ENCODE measurements at regions not wholly inside any gene's neighbourhood (a gene's known extent, or its start where the extent isn't known, plus 50 kb on each side); places are given as distances from the start of the nearest gene placed in this dataset.

DNA sequence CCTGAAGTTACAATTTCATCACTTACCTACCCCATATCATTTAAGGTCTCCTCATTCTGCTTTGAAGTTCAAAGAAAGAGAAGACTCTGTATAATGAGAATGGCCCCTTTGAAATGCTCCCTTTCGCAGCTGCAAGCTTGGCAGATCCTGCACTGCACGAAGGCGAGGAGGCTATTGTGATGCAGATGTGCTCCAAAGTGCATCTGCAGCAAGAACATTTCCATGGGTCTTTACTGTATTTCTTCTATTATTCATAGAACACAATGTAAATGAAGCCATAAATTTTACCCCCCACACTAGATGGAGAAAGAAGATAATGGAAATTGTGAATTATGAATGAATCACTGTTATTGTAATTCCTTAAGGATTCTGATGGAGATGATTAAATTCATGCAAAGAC is 178.7 kb downstream of the CHD9NB start:
- no peak for DNase-seq (ENCODE audit: low spot score)

DNA sequence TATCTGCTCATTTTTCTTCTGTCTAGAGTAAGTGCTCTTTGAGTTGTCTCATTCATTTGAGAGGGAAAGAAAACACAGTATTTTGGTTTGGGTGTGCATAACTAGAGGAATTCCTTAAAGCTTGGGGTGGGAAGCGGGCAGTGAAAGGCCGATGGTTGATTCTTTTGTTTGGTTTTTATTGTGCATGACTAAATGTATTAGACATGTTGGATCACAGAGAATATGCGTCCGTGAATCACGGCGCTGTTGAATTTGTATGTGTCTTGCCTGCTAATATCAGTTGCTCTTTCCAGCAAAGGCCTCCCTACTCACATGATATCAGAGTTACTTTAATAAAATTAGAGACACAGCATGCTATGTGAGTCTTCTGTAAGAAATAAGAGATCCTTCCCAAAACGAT is 180.0 kb downstream of the CHD9NB start:
- DNase-seq (ENCODE audit: low spot score) = no peak

DNA sequence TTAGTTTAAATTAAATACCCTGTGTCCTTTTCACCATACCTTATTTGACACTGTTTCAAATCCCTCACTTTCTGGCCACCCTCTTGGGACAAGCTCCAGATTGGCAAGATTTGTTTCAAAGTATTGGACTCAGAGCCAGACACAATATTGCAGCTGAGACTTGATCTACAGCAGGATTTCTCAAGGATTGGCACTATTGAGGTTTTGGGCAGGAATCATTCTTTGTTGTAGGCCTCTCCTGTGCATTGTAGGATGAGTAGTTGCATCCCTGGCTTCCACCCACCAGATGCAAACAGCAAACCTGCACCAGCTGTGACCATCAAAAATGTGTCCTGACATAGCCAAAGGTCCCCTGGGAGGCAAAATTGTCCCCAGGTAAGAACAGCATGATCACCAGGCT is 181.2 kb downstream of the CHD9NB start:
- DNase-seq (ENCODE audit: low spot score) = no peak

DNA sequence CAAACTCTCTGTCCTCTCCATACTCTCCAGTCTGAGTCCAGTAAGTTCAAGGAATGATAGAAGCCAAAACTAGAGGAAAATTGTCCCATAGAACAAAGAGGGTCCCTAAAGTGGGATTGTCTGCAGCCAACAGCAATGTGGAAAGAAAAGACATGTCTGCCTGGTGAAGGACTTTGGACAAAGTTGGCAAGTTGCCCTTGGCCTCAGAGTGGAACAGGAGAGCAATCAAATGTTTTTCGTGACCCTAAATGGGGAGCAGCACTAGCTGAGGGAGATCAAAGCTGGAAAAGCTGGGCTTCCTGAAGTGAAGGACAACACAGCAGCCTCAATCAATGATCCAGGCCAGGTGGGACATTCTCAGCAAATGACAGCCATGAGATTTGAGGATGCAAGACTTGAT is 183.5 kb downstream of the CHD9NB start:
- DNase-seq (ENCODE audit: low spot score) = no peak

DNA sequence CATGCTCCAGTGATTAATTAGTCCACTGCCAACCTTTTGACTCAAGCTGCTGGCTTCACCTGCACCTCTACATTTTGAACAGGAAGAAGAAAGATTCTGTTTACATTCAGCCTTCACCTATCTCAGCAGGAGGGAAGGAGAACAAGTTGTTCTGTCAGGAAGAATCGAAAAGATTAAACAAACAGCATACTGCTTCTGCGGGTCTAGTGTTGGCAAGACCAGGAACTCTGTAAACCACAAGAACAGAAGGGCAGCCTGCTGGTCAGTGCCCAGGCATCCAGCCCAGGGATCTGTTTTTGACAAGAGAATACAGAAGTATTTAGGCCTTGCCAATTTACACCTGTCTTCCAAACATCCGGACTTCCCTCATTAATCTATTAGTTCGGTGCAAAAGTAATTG is 189.7 kb downstream of the CHD9NB start:
- no peak for DNase-seq (ENCODE audit: low spot score)

DNA sequence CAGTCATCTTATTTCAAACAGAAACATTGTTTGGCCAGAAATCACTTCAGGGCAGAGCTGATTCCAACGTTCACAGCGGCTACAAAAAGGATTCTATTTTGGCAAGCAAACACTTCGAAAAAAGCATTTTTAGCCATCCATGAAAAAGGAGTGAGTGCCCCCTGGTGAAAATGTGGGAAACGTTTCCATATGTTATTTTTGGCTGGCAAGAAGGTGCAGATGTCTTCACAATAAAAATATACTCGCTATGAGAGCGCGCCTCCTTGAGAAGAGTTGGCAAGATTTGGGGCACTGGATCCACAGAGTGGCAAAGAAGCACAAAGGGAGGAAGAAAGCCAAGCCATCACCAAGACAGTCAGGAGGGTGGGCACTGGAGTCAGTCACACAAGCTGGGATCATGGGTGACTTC is 191.1 kb downstream of the CHD9NB start:
- DNase-seq (ENCODE audit: low spot score) = no peak

DNA sequence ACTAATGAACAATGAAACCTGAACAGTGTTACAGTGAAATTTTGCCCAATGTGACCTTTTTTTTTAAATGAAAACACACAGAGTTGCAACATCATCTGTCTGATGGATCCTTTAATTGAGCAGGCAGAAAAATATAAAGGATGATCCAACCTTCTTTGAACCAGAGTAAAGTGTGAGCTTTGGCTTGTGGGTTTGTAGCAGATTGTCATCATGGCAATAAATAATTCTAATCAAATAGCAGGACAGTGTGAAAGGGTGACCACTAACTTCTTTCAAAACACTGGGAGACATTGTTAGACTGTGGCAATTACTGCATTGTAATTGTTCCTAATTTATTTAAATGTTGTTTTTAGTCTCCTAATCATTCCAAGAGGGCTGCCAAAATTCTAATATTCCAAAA is 197.2 kb downstream of the CHD9NB start:
- DNase-seq (ENCODE audit: low spot score) = no peak

DNA sequence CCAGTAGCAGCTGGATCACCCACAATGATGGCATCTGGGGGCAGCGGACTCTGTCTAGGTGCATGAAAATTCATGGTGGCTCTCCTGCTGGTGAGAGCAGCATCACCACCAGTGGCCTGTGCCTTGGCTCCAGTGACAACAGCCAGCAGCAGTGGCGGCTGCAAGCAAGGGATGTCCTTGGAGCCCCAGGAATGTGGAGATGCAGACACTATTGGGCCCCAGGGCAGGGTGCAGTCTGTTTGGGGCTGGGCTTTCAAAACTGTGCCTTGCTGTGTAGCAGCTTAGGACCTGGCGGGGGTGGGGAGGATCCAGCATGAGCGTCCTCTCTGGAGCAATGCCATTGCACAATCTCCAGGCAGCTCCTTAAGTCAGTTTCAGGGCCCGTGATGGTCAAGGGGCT is 199.7 kb downstream of the CHD9NB start:
- no peak for DNase-seq (ENCODE audit: low spot score)

DNA sequence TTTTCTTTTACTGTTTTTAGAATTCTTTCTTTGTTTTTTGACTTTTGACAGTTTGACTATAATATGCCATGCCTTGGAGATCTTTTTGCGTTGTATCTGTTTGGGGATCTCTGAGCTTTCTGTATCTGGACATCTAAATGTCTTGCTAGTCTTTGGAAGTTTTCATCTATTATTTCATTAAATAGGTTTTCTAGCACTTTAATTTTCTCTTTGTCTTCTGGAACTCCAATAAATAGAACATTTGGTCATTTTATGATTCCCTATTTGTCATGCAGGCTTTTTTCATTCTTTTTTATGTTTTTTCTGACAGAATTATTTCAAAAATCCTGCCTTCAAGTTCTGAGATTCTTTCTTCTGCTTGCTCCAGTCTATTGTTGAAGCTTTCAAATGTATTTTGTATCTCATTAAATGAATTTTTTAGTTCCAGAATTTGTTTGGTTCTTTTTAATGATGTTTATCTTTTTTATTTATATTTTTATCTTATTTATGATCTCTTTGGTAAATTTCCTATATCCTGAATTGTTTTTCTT is 201.4 kb downstream of the CHD9NB start:
- no peak for DNase-seq (ENCODE audit: low spot score)

DNA sequence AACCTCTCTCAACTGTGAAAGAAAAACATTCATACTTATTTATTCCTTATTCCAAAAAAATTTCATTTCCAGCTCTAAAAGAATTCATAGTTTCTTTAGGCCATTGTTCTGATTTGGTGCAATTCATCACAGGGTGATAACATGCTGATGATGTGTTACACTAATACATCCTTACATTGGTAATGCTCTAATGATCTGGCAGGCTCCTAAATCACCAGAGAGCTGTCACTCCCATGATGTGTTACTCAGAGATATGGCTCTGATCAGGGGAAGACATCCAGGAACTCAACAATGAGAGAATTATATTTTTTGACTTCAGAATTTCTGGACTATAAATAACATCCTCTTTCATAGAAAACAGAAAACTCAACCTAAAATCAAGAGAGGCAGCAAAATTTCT is 209.3 kb downstream of the CHD9NB start:
- DNase-seq (ENCODE audit: low spot score) = no peak

DNA sequence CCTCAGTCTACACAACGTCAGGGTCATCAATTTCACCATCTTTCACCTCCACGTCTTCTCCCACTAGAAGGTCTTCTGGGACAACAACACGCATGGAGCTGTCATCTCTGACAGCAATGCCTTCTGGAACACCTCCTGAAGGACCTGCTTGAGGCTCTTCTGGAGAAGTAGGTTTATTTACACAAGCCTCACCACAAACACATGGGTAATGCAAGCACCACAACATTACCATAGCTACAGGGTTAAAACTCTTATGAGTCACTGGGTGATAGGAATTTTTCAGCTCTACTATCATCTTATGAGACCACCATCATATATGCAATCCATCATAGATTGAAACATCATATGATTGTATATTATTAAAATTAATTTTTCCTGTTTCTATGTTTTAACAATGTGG is 215.4 kb downstream of the CHD9NB start:
- DNase-seq (ENCODE audit: low spot score) = no peak

DNA sequence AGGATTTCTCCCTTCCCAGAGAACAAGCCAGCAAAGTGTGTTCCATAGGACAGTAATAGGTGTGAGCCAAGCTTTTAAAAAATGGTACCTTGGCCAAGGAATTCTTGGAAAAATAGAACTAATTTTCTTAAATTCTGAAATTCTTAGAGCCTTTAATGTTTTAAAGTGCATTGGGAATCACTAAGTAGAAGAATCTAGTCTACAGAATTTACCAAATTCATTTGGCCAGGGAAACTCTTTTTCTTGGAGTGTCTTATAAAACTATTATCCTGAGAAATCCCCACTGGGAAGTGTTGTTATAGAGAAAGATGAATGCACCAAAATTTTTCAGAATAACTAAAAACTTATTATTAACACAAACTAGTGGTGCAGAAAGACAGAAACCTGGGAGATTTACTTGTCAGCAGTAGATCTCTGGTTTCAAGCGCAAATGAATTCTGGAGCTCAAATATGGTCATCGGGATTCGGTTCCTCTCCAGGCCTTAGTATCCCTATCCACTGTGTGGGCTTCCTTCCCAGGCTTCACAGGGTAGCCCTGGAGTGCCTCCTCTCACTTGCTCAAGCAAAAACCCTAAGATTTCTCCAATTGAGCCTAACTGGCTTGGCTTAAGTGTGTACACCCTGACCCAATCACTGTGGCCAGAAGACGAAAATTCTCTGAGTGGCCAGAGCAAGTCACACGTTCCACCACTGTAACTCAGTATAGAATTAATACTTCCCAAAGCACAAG is 217.8 kb downstream of the CHD9NB start:
- no peak for DNase-seq (ENCODE audit: low spot score)

DNA sequence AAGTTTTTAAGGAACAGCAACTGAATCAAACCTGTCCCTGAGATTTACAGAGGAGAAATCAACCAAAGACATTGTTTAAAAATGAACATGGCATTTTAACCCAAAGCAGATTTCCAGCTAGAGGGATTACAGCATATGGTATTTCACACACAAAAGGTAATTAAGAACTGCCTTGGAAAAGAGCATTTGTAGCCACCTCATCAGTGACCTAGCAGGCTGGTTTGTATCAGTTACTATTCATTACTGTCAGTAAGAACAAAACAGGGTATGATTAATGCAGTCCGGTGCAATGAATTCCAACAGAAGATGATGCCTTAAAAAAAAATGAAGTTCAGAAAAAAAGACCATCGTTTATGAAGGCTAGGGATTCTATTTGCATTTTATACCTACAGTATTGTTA is 219.9 kb downstream of the CHD9NB start:
- no peak for DNase-seq (ENCODE audit: low spot score)

DNA sequence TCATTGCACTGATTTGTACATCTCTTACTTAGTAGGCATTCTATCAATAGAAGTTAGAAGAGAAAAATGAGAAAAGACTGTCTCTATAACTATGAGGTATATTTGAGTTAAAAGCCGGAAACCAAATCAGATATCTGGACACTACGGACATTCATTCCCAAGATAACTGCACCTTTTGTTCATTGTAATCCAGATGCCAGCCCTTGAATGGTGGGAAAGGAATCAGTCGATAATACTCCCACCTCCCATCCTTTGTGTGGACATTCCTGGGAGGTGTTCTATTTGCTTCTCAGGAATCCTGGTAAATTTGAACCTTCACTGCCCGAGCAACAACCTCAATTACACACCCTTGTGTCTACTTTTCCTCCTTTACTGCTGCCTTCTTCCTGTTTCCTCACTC is 225.2 kb downstream of the CHD9NB start:
- no peak for DNase-seq (ENCODE audit: low spot score)

DNA sequence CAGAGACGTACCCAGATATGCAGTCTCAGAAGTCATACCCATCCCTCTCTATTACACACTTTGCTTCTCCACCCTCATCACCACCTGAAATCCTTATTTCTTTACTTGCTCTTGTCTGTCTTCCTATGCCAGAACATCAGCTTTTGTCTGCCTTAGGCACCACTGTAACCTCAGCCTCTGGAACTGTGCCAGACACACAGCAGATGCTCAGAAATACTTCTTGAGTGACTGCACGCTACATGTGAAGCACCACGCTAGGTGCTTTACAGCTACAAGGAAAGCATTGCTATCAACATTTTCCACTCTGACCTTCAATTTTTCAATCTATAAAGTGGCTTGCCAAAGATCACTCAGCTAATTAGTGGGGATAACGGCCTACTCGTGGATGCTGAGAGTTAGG is 226.8 kb downstream of the CHD9NB start:
- DNase-seq (ENCODE audit: low spot score) = no peak

DNA sequence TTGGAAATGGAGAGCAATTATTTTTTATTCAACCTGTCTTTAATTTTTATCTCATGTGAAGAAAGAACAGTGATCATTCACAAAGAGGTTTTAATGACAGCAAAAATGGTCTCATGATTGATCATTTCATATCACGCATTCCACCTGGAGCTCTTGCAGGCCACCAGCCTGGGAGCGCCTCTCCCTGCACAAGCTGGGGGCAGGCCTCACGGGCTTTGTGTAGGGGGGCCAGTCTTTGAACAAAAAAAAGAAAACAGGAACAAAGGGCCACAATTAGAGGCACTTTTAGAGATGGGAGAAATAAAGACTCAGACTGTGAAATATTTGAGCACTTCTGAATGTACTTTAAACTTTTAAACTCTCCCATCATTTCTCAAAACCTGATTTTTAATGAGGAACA is 232.9 kb downstream of the CHD9NB start:
- DNase-seq (ENCODE audit: low spot score) = no peak

DNA sequence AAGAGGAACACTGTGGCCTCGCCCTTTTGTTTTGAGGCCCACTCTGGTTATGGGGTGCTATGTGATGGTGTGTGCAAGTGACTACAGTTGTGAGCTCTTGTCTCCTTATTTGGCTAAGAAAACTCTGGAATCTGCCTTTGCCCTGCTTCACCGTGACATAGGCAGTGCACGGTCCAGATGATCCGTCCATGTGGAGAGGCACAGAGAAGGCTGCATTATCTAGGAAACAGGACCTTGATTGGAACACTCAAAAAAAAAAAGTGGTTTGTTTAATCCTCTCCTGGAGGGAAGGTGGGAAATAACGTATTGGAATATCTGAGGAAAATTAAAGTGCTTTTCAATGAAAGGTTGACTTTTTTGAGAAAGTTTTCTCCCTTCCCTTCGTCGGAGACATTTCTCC is 233.3 kb downstream of the CHD9NB start:
- no peak for DNase-seq (ENCODE audit: low spot score)

DNA sequence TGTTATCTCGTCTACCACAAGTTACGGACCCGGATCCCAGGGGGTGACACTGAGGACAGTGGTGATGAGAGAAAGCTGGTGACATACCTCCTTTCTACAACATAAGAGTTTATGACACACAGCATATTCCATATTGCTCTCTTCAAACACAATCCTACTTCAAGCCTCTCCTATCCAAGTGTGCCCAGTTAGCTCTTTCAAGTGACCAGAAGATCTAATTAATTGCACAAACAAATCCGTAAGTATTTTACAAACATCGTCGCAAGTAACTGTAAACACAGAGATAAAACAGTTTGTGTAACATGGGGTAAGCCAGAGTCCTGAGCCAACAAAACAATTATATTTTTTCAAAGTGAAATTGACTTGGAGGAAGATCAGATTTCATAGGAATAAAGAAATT is 235.0 kb downstream of the CHD9NB start:
- no peak for DNase-seq (ENCODE audit: low spot score)

DNA sequence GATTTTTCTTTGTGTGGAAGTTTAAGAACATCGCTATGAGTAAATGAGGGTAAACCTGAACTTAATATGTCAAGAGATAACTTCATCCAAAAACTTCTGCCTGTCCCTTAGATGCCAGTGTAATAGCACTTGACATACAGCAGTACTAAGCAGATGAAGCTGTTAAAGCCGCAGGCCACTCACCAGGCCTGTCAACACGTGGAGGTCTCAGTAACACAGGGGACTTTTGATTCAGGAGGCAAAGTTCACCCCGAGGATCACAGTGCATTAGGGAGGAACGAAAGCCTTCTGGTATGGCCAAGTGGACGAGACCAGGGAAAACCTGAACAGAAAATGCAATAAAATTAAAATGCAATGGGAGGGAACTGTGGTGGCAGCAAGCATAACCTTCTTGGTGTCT is 235.7 kb downstream of the CHD9NB start:
- no peak for DNase-seq (ENCODE audit: low spot score)

DNA sequence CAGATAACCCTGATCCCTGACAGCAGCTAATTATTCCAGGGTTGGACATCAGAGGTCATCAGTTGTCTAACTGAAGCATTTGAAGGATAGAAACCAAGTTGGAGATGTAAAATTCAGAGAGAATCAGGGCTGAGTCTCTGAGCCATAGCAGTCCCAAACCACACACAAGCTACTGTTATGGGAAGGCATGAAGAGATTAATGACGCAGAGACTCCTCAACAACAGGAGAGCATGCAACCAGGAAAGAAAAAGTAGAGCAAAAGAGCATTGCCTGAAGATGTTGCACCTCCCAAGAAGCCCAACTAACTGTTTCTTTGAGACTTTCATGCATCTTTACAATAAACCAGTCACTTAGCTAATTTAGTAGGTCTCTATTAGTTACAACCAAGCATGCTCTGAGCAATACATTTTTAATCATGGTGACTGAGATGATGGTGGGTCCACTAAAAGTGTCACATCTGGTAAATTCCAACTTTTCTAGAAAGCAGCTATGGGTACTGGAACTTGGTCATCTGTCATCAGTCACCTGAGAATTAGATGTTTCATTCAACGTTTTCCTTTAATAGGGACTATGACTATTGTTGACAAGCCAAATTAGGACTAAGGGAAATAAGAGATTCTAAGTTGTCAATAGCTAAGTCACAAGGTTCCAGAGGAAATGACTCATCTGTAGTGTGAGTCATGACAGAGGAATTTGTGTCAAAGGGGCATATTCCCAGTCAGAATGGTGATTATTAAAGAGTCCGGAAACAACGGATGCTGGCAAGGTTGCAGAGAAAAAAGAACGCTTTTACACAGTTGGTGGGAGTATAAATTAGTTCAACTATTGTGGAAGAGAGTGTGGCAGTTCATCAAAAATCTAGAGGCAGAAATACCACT is 239.8 kb downstream of the CHD9NB start:
- no peak for DNase-seq (ENCODE audit: low spot score)

DNA sequence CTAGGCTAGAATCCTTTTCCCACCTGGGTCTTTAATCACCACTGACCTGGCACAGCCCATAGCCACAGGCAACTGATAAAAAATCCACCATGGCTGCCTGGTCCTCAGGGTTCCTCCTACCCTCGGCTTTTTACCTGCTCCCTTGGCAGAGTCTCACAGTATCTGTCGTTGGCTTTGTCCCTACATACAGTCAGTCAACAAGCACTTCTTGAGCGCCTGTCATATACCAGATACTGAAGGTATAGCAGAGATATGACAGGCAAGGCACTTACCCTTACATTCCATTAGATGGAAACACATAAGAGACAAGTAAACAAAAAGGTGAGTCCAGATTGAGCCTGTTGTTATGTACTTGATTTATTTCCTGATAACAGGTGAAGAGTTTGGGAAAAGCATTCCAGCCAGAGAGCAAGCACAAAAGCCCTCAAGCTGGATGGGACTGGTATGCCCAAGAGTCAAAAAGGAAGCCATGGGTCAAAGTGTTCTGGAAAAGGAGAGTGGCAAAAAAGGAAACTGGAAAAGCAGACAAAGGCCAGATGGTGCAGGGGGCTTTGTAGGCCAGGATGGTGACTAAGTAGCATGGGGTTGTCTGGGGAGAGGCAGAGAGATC is 247.0 kb downstream of the CHD9NB start:
- DNase-seq (ENCODE audit: low spot score) = no peak

DNA sequence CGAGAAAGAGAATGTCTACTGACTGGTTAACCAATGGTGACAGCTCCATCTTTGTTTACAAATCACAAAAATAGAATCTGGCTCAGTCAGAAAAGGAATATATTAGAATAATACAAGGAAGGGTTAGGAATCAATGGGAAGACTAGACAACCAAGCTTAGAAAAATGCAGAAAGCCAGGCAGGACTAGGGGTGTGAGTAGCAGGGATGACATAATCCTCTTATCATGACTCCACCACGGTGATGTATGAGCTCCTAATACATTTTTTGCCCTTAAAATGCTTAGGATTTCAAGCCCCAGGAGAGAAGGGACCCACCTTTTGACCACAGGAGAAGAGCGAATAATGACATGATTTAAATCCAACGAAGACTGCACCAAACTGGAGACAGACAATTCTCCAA is 252.3 kb downstream of the CHD9NB start:
- DNase-seq (ENCODE audit: low spot score) = no peak

DNA sequence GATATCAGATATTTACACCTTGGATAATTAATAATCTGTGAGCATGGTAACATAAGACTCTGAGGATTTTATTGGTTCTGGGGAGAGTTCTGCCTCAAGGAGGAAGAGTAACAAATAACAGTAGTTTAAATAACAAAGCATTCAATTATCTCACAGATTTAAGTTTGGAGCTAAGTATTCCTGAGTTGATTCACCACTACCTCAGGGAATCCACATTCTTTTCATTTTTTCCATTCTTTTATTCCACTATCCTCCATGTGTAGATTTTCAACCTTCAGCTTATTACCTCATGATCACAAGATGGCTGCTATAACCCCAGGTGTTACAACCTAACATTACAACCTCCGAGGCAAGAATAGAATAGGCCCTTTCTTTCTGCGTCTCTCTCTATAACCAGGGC is 252.2 kb upstream of the TOX3 start:
- no peak for DNase-seq (ENCODE audit: low spot score)
